ENCODE measurements at regions not wholly inside any gene's neighbourhood (a gene's known extent, or its start where the extent isn't known, plus 50 kb on each side); places are given as distances from the start of the nearest gene placed in this dataset.

DNA sequence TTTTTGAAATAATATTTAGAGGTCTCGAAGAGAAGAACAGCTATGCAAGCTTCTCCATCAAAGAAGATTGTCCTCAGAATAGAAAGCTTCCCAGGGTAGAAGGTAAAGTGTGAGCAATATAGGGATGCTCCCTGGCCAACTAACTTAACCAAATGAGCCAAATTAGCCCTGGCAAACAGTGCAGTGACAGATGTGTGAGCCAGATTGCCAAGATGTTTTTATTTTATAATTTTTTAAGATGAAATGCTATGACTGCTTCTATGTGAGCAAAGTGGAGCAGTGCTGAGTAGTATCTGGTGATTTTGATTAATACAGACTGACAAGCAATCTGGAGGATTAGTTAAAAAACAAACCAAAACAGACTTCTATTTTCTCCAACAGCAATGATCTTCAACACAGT is 202.1 kb downstream of the NOVA1 start:
- 69 to 79% (median 70%) methylated on average over 1 of the region's 1 CpG for WGBS, 5 donors
- no peaks in the 10 kb centered on the region for H3K4me1 ChIP-seq
- no peak overlapping the region for H3K27ac ChIP-seq
- H3K27me3 ChIP-seq (replicated peaks in 1 of 7), result no peaks in the 10 kb centered on the region
- peaks cover 0 to 5% (median 0%) of the 10 kb centered on the region in 8 donors for H3K9me3 ChIP-seq
- H3K4me3 ChIP-seq, result no peak overlapping the region
- intact Hi-C loops (cut with DNase I; ENCODE audit: low total_unique reads), result no loop called here
- H3K36me3 ChIP-seq, result no peaks in the 10 kb centered on the region
- TF ChIP-seq, protein P1, sequence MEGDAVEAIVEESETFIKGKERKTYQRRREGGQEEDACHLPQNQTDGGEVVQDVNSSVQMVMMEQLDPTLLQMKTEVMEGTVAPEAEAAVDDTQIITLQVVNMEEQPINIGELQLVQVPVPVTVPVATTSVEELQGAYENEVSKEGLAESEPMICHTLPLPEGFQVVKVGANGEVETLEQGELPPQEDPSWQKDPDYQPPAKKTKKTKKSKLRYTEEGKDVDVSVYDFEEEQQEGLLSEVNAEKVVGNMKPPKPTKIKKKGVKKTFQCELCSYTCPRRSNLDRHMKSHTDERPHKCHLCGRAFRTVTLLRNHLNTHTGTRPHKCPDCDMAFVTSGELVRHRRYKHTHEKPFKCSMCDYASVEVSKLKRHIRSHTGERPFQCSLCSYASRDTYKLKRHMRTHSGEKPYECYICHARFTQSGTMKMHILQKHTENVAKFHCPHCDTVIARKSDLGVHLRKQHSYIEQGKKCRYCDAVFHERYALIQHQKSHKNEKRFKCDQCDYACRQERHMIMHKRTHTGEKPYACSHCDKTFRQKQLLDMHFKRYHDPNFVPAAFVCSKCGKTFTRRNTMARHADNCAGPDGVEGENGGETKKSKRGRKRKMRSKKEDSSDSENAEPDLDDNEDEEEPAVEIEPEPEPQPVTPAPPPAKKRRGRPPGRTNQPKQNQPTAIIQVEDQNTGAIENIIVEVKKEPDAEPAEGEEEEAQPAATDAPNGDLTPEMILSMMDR (IDR thresholded peaks at IDR 0.05 in 8 of 11, conservative IDR thresholded peaks at IDR 0.05 in 3 of 11), result no peak
- TF ChIP-seq POLR2AphosphoS5 (IDR thresholded peaks at IDR 0.05) (no peak), POLR2A (IDR thresholded peaks at IDR 0.05) (no peak)
- DNase-seq, result no peak

- no peak overlapping the region for H3K4me3 ChIP-seq
- intact Hi-C loops (cut with DNase I; ENCODE audit: low total_unique reads), result no loop called here
- H3K27ac ChIP-seq, result no peak overlapping the region
- no peaks in the 10 kb centered on the region for H3K27me3 ChIP-seq (replicated peaks in 1 of 7)
- TF ChIP-seq, protein P1 (IDR thresholded peaks at IDR 0.05 in 8 of 11, conservative IDR thresholded peaks at IDR 0.05 in 3 of 11), result peak in 1 of 11 experiments; percentile 20
- no peak for TF ChIP-seq POLR2AphosphoS5 (IDR thresholded peaks at IDR 0.05)
- no peaks in the 10 kb centered on the region for H3K4me1 ChIP-seq
- no peaks in the 10 kb centered on the region for H3K9me3 ChIP-seq
- WGBS, 5 donors, result 31 to 49% (median 37%) methylated on average over 4 of the region's 4 CpGs
- no peaks in the 10 kb centered on the region for H3K36me3 ChIP-seq
- DNase-seq, result no peak
Measured at GRCh38 chr14:26394150-26394810, 203.6 kb downstream of the NOVA1 start.

- H3K27ac ChIP-seq, result no peak overlapping the region
- H3K9me3 ChIP-seq, result no peaks in the 10 kb centered on the region
- WGBS, 5 donors, result 51 to 67% (median 56%) methylated on average over 7 of the region's 7 CpGs
- no peaks in the 10 kb centered on the region for H3K27me3 ChIP-seq (replicated peaks in 1 of 7)
- intact Hi-C loops (cut with DNase I; ENCODE audit: low total_unique reads), result no loop called here
- DNase-seq, result no peak
- no peak for TF ChIP-seq POLR2AphosphoS5 (IDR thresholded peaks at IDR 0.05)
- no peak for TF ChIP-seq POLR2A (IDR thresholded peaks at IDR 0.05)
- TF ChIP-seq, protein P1 (IDR thresholded peaks at IDR 0.05 in 8 of 11, conservative IDR thresholded peaks at IDR 0.05 in 3 of 11), result no peak
- no peaks in the 10 kb centered on the region for H3K4me1 ChIP-seq
- no peaks in the 10 kb centered on the region for H3K36me3 ChIP-seq
- H3K4me3 ChIP-seq, result no peak overlapping the region
Measured at GRCh38 chr14:26392498-26392897, 205.3 kb downstream of the NOVA1 start.

GRCh38 chr14:26389646-26390508 is 208.0 kb downstream of the NOVA1 start:
- intact Hi-C loops (cut with DNase I; ENCODE audit: low total_unique reads), result no loop called here
- Histone ChIP-seq H3K4me3 (no peak overlapping the region), H3K27me3 (replicated peaks in 1 of 7) (no peaks in the 10 kb centered on the region), H3K9me3 (peaks cover 0 to 3% (median 0%) of the 10 kb centered on the region in 8 donors), H3K27ac (no peak overlapping the region), H3K36me3 (no peaks in the 10 kb centered on the region), H3K4me1 (no peaks in the 10 kb centered on the region)
- DNase-seq, result no peak
- WGBS, 5 donors, result 61 to 75% (median 73%) methylated on average over 2 of the region's 2 CpGs
- TF ChIP-seq POLR2AphosphoS5 (IDR thresholded peaks at IDR 0.05) (no peak), POLR2A (IDR thresholded peaks at IDR 0.05) (no peak)
- TF ChIP-seq, protein P1 (IDR thresholded peaks at IDR 0.05 in 8 of 11, conservative IDR thresholded peaks at IDR 0.05 in 3 of 11), result no peak
